ENCODE measurements at regions not wholly inside any gene's neighbourhood (a gene's known extent, or its start where the extent isn't known, plus 50 kb on each side); places are given as distances from the start of the nearest gene placed in this dataset.

- Histone ChIP-seq H3K4me1 (no peaks in the 10 kb centered on the region), H3K36me3 (no peaks in the 10 kb centered on the region), H3K27me3 (no peaks in the 10 kb centered on the region), H3K9me3 (no peaks in the 10 kb centered on the region), H3K4me3 (no peak overlapping the region), H3K27ac (no peak overlapping the region)
- intact Hi-C loops (cut with DNase I) = no loop called here
- no peak for TF ChIP-seq CTCF (IDR thresholded peaks at IDR 0.05)
- TF ChIP-seq POLR2A (IDR thresholded peaks at IDR 0.05) = no peak
- WGBS, 2 donors = 85 to 86% methylated on average over 3 of the region's 3 CpGs
- no peak for DNase-seq
Observed at GRCh38 chr2:41621095-41621494, 426.7 kb upstream of the PKDCC start.

GRCh38 chr2:41621563-41621962, 426.3 kb upstream of the PKDCC start:
- Histone ChIP-seq H3K9me3 (no peaks in the 10 kb centered on the region), H3K36me3 (no peaks in the 10 kb centered on the region), H3K27me3 (no peaks in the 10 kb centered on the region), H3K27ac (no peak overlapping the region), H3K4me1 (no peaks in the 10 kb centered on the region), H3K4me3 (no peak overlapping the region)
- WGBS, 2 donors = 31 to 49% methylated on average over 3 of the region's 3 CpGs
- intact Hi-C loops (cut with DNase I) = no loop called here
- no peak for TF ChIP-seq CTCF (IDR thresholded peaks at IDR 0.05)
- TF ChIP-seq POLR2A (IDR thresholded peaks at IDR 0.05) = no peak
- DNase-seq = no peak

- H3K27me3 ChIP-seq = no peaks in the 10 kb centered on the region
- no peak for DNase-seq
- no peaks in the 10 kb centered on the region for H3K9me3 ChIP-seq
- H3K27ac ChIP-seq = no peak overlapping the region
- TF ChIP-seq CTCF (IDR thresholded peaks at IDR 0.05) (no peak), POLR2A (IDR thresholded peaks at IDR 0.05) (no peak)
- intact Hi-C loops (cut with DNase I) = no loop called here
- H3K36me3 ChIP-seq = no peaks in the 10 kb centered on the region
- no peak overlapping the region for H3K4me3 ChIP-seq
- WGBS, 2 donors = 82 to 86% methylated on average over 5 of the region's 5 CpGs
- H3K4me1 ChIP-seq = no peaks in the 10 kb centered on the region
Observed at GRCh38 chr2:41622301-41622700, 425.5 kb upstream of the PKDCC start.

- intact Hi-C loops (cut with DNase I) = no loop called here
- TF ChIP-seq POLR2A (IDR thresholded peaks at IDR 0.05) = no peak
- TF ChIP-seq CTCF (IDR thresholded peaks at IDR 0.05) = no peak
- H3K9me3 ChIP-seq = no peaks in the 10 kb centered on the region
- no peaks in the 10 kb centered on the region for H3K36me3 ChIP-seq
- H3K4me1 ChIP-seq = no peaks in the 10 kb centered on the region
- H3K27me3 ChIP-seq = no peaks in the 10 kb centered on the region
- no peak overlapping the region for H3K27ac ChIP-seq
- no peak overlapping the region for H3K4me3 ChIP-seq
- WGBS, 2 donors = 68 to 83% methylated on average over 2 of the region's 2 CpGs
- DNase-seq = no peak
Observed at GRCh38 chr2:41626936-41627335, 420.9 kb upstream of the PKDCC start.

GRCh38 chr2:41634686-41635085, 413.1 kb upstream of the PKDCC start:
- WGBS, 2 donors = 68 to 84% methylated on average over 2 of the region's 2 CpGs

More at GRCh38 chr2:41634686-41635085, 413.1 kb upstream of the PKDCC start:
- H3K9me3 ChIP-seq = no peaks in the 10 kb centered on the region
- no peaks in the 10 kb centered on the region for H3K36me3 ChIP-seq
- no peaks in the 10 kb centered on the region for H3K27me3 ChIP-seq
- no peaks in the 10 kb centered on the region for H3K4me1 ChIP-seq
- no peak for DNase-seq
- no peak overlapping the region for H3K4me3 ChIP-seq
- TF ChIP-seq POLR2A (IDR thresholded peaks at IDR 0.05) (no peak), CTCF (IDR thresholded peaks at IDR 0.05) (no peak)
- no peak overlapping the region for H3K27ac ChIP-seq
- intact Hi-C loops (cut with DNase I) = no loop called here

Measured in esophagus squamous epithelium (tissue), 5 donors.